HG03025 (cell line): ENCODE measurements at regions not wholly inside any gene's neighbourhood (a gene's known extent, or its start where the extent isn't known, plus 50 kb on each side); places are given as distances from the start of the nearest gene placed in this dataset.

ENCODE experiments used
- ATAC-seq: cut with Tn5 transposase; IDR thresholded peaks from one replicate; pipeline ENCODE4 v1.9.1; 2021; ENCODE audit warnings: mild to moderate bottlenecking, moderate library complexity; ENCODE audit not compliant: unreplicated experiment, low FRiP score

- no peak for ATAC-seq
These were observed 177.6 kb upstream of the EDNRA start for GRCh38 chr4:147303174-147303872.

- no peak for ATAC-seq
These were observed 177.0 kb upstream of the EDNRA start for GRCh38 chr4:147303873-147304229.

- no peak for ATAC-seq
These were observed 172.8 kb upstream of the EDNRA start for GRCh38 chr4:147307896-147308674.

- ATAC-seq: no peak
These were observed 171.5 kb upstream of the EDNRA start for GRCh38 chr4:147309434-147309833.

- ATAC-seq: no peak
These were observed 170.6 kb upstream of the EDNRA start for GRCh38 chr4:147310312-147310711.

- ATAC-seq: no peak
These were observed 168.9 kb upstream of the EDNRA start for GRCh38 chr4:147311956-147312355.

GRCh38 chr4:147312376-147313046 lies 168.4 kb upstream of the EDNRA start:
- no peak for ATAC-seq

- ATAC-seq: no peak
These were observed 167.8 kb upstream of the EDNRA start for GRCh38 chr4:147313108-147313507.

GRCh38 chr4:147318586-147318985 lies 162.3 kb upstream of the EDNRA start:
- no peak for ATAC-seq

- no peak for ATAC-seq
These were observed 155.3 kb upstream of the EDNRA start for GRCh38 chr4:147325571-147325981.

- no peak for ATAC-seq
These were observed 154.3 kb upstream of the EDNRA start for GRCh38 chr4:147326591-147326990.

- no peak for ATAC-seq
These were observed 153.6 kb upstream of the EDNRA start for GRCh38 chr4:147327322-147327721.

GRCh38 chr4:147328189-147328588 lies 152.7 kb upstream of the EDNRA start:
- no peak for ATAC-seq

GRCh38 chr4:147328756-147329446 lies 152.0 kb upstream of the EDNRA start:
- ATAC-seq: no peak

- ATAC-seq: no peak
These were observed 148.8 kb upstream of the EDNRA start for GRCh38 chr4:147332091-147332490.

GRCh38 chr4:147334478-147334877 lies 146.4 kb upstream of the EDNRA start:
- no peak for ATAC-seq

GRCh38 chr4:147335183-147335582 lies 145.7 kb upstream of the EDNRA start:
- no peak for ATAC-seq

GRCh38 chr4:147336252-147336651 lies 144.6 kb upstream of the EDNRA start:
- ATAC-seq: no peak

GRCh38 chr4:147339100-147339499 lies 141.8 kb upstream of the EDNRA start:
- no peak for ATAC-seq

GRCh38 chr4:147340111-147340510 lies 140.8 kb upstream of the EDNRA start:
- no peak for ATAC-seq

GRCh38 chr4:147340591-147341120 lies 140.2 kb upstream of the EDNRA start:
- ATAC-seq: no peak
